ENCODE measurements at regions not wholly inside any gene's neighbourhood (a gene's known extent, or its start where the extent isn't known, plus 50 kb on each side); places are given as distances from the start of the nearest gene placed in this dataset.
"Not testable (repeated sequence)": the region's sequence is repeated elsewhere in the genome, so short reads cannot be mapped to it uniquely, and the experiment has no call there.

DNA sequence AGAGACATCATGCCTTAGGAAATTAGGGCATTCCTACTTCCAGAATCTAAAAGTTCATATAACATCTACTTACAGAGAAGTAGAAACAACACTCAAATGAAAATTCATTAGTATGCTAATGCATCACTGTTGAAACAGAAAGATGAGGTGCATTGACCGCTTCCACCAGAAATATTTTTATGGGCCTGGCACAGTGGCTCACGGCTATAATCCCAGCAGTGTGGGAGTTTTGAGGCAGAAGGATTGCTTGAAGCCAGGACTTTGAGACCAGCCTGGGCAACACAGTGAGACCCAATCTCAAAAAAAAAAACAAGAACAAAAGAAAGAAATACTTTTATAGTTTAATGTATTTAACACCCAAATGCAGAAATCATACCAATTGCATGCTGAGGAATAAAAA, 220.9 kb downstream of the SKIDA1 start:
- no peak for DNase-seq (ENCODE audit: extremely low read depth in 1 of 11, low read depth in 9 of 11, low spot score in 4 of 11)

DNA sequence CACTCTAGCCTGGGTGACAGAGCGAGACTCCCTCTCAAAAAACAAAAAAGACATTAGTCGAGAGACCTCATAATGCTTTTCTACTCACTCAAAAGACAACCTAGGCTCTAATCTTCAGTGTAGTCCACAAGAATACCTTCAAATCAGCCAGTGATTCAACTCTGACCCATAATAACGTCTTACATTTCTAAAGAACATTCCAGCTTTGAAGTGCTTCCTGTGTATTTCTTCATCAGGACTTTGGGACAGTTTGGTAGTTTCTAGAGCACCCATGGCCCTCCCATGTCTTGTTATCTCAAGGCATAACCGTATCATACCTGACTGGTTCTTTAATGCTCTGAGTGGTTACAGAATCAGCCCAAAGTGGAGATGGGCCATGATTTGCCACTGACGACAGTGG, 221.3 kb downstream of the SKIDA1 start:
- DNase-seq (ENCODE audit: extremely low read depth in 1 of 11, low read depth in 9 of 11, low spot score in 4 of 11) = no peak

DNA sequence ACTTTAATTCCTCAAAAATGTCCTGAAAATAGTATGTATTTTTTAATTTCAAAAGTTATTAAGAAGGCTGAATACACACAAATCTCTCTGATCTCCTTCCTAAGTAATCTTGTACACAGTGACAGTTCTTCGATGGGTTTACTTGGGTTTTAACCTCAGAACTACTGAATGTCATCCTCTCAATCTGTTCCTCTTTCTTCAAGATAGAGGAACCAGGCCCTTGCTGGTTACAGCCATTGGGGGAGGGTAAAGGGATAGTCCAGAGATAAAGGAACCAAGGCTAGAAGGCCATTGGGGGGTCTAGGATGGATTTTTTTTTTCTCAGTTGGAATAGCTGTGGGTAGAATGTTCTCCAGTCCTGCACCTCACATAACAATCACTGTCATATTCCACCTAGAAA, 224.9 kb downstream of the SKIDA1 start:
- DNase-seq (ENCODE audit: extremely low read depth in 1 of 11, low read depth in 9 of 11, low spot score in 4 of 11) = no peak

DNA sequence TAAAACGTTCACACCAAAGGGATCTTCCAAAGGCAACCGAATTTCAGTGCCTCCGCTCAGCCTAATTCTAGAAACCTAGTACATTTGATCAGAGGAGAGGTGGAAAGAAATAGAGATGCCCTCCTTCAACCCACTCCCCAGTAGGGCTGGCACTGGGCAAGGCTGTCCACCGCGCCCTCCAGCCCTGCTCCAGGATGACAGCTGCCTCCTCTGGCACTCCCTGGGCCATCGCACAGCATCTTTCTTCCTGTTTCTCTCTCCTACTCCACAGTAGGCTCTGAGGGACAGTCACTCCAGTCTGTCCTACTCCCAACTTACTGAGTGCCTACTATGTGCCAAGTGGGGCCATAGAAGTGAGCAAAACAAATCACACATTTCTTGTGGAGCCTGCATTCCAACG, 226.2 kb downstream of the SKIDA1 start:
- DNase-seq (ENCODE audit: extremely low read depth in 1 of 11, low read depth in 9 of 11, low spot score in 4 of 11) = no peak

DNA sequence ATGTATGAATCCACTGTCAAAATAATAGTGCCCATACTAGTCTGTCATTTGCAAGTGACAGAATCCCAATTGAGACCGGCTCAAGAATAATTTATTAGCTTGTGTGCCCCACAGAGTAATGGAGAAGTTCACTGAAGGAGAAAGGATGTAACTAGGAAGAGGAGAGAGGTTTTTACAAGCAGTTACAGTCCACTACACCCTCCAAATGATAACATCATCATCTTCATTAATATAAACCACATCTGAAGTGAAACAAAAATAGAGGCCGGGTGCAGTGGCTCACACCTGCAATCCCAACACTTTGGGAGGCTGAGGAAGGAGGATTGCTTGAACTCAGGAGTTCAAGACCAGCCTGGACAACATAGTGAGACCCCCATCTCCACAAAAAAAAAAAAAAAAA, 226.8 kb downstream of the SKIDA1 start:
- DNase-seq (ENCODE audit: extremely low read depth in 1 of 11, low read depth in 9 of 11, low spot score in 4 of 11) = no peak

DNA sequence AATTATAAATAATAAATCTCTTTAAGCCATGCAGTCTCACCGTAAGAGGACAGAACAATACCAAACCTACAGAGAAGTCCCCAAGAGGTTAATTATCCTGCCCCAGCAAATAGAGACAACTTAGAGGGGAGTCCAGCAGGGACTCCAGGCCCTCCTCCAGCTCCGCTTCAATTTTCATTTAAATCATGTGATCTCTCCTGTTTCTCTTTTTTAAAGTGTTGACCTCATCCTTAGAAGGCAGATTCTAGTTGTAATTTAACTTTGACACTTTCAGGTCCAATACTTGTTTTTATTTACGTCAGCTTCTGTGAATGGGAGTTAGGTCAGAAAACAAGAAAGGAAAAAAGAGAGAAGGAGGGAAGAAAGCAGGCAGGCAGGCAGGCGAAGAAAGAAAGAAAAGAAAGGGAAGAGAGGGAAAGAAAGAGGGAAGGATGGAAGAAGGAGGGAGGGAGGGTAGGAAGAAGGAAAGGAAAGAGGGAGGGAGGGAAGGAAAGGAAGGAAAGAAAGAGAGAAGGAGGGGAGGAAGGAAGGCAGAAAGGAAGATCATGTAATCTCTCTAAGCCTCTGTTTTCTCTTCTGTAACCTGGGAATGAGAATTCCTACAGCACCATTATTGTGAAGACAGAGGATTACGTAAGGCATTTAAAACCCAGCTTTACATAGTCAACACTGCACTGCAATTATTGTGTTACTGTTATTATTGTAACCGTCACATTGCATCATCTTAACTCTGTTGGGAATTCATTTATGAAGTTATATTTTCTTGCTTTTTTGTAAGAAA, 227.7 kb downstream of the SKIDA1 start:
- DNase-seq (ENCODE audit: extremely low read depth in 1 of 11, low read depth in 9 of 11, low spot score in 4 of 11) = no peak

DNA sequence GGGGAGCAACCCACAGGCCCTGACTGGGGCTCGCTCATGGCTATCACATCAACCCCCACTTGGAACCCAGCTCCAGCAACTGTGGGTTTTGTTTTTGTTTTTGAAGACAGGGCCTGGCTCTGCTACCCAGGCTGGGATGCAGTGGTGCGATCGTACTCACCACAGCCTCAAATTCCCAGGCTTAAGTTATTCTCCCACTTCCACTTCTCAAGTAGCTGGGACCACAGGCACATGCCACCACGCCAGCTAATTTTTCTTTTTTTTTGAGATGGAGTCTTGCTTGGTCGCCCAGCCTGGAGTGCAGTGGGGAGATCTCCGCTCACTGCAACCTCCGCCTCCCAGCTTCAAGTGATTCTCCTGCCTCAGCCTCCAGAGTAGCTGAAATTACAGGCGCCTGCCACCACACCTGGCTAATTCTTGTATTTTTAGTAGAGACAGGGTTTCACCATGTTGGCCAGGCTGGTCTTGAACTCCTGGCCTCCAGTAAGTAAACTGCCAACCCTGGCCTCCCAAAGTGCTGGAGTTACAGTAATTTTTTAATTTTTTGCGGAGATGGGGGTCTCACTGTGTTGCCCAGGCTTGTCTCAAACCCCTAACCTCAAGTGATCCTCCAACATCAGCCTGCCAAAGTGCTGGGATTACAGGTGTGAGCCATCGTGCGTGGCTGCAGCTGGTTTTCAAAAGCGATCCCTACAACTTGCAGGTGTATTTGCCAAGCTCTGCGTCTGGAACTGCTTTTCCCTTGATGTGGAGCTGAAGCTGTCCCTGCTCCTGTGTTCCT, 228.7 kb downstream of the SKIDA1 start:
- no peak for DNase-seq (ENCODE audit: extremely low read depth in 1 of 11, low read depth in 9 of 11, low spot score in 4 of 11)

DNA sequence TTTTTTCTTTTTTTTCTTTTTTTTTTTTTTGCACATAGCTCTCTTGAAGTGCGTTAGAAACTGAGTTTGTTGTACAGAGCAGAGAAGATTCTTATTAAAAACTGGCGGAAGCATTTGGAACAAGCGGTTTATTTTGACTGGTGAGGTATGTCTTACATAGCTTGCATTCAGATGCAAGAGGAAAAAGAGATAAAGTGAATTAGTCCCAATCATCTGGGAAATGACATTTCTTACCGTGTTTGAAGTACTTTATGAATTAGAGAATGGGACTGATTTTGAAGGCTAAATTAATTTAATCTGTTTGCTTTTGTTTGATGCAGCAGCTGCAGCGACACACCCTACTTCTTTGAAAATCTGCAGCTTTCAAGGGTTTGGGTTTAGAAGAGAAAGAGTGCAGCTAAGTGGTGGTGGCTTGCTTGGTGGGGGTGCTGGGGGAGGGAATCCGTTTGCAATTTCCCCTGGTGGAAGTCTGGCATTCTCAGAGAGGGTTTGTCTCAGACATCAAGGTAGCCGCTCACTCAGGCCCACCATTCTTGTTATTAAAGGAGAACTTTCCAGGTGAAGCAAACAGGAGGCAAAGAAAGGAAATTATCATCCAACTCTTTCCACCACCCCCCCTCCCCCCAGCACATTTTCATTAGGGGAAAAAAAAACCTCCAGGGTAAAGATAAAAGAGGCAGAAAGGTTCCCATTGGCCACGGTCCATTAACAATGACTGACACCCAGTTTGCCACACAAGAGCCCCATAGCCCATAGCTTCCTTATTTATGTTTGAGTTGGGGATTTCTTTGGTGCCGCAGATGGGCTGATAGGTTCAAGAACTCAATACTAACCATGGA, 231.7 kb downstream of the SKIDA1 start:
- no peak for DNase-seq (ENCODE audit: extremely low read depth in 1 of 11, low read depth in 9 of 11, low spot score in 4 of 11)

DNA sequence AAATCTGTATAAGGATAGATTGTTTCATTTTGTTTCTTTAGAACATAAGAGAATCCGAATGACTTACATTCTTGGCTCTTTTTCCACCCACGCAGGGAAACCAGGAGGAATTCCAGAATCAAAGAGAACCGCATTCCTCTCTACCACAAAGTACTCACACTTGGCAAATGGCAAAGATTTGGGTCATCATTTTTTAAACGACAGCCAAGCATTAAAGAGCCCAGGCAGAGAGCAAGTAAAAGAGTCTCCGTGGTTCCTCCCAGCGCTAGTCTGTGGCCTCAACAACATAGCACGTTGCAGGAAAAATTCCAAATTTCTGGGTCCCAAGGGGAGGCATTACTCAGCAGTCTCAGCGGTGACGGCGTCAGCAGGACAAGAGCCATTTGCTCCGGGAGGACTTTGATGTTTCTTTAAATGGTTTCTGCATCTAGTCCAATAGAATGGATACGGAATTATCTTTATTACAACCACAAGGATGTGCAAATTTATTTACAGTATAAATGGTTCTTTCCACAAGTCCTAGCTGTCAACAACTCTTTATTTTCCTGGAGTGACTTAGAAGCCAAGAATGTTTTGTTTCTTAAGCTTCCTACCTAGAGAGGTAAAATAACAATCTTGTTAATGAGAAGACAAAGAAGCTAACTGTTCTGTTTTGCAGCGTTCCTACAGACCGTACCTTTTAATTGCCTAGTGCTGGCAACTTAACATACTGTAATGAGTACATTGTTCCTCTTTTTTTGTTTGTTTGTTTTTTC, 232.5 kb downstream of the SKIDA1 start:
- peak; percentile 73 to 90 (median 83) for DNase-seq (ENCODE audit: extremely low read depth in 1 of 11, low read depth in 9 of 11, low spot score in 4 of 11)

DNA sequence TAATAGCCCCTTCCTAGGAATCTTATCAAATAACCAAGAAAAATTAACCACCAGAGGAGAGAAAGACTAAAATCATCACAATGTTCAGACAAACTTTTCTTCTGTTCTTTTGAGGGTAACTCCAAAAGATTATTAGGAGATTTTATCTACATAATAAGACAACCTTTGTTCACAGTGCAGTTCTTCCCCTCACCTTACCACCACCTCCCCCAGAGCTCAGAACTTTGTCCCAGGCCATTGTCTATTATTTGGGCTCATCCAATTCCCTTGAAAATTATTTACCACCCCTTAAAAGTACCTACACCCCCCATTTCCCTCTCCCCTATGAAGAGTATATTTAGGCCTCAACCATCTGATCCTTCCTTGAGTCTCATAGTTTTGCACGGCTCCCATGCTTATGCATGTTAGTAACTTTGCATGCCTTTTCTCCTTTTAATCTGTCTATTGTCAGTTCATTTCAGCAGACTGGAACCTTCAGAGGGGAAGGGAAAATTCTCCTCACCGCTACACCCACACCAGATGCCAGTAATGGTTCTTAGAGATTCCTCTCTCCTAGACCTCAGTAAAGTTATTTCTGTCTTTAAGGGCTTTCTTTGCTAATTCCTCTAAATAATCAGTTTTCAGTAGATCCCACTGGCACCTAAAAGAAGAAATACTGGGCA, 234.9 kb downstream of the SKIDA1 start:
- no peak for DNase-seq (ENCODE audit: extremely low read depth in 1 of 11, low read depth in 9 of 11, low spot score in 4 of 11)

DNA sequence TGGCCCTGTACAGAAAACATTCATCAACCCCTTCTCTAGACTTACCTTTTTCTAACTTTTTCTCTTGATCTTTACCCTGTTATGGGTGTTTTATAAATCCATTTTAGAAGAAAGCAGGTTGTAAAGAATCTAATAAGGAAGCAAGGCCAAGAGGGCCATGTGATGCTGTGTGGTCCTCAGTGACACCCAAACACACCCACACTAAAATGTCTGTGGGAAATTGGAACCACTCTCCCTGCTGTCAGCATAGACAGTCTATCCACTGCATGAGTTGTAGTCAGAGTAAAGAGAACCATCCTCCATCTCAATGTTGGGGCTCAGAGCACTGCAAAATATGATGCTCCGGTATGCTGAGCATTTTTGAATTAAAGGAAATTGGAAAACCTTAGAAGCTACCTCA, 235.5 kb downstream of the SKIDA1 start:
- no peak for DNase-seq (ENCODE audit: extremely low read depth in 1 of 11, low read depth in 9 of 11, low spot score in 4 of 11)

DNA sequence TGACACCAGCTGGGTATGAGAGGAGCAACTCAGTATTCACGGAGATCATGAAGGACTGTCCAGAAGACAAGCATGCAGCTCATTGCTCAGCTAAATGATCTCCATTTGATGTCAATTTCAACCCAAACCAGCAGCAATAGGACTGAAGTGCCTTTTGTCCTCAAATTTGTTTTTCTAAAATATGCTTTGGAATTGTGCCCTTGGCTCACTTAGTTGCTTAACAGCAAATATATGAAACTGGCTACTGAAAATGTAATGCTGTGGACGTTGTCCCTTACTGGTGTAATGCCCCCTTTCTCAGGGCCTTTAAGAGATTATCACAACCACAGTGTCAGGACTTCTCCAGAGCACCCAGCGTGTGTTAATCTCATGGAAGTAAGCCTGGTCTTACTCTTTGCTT, 236.2 kb downstream of the SKIDA1 start:
- no peak for DNase-seq (ENCODE audit: extremely low read depth in 1 of 11, low read depth in 9 of 11, low spot score in 4 of 11)

DNA sequence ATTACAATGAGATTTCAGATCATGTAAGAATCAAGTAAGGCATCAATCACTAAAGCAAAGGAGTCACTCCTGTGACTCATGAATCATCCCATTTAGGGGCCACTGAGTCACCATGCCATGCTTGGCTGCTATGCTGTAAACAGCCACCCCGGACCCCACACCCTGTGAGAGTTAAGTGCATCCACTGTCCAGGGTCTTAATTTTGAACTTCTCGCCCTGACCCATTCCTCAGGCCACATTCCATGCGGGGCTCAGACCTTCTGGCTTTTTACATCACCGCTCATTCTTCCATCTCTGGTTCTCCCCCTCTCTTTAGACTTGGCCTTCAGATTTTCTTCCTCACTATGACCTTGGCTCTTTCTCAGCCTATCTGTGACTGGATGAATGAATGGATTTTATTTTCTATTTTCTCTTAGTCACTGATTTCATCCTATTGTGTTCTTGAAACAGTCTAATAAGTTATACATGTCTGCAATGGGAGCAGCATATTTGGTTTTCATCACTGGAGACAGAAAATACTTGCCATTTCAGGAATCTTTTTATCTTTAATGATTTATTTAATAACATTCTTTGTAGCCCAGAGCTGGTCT, 239.6 kb downstream of the SKIDA1 start:
- DNase-seq (ENCODE audit: extremely low read depth in 1 of 11, low read depth in 9 of 11, low spot score in 4 of 11) = no peak

DNA sequence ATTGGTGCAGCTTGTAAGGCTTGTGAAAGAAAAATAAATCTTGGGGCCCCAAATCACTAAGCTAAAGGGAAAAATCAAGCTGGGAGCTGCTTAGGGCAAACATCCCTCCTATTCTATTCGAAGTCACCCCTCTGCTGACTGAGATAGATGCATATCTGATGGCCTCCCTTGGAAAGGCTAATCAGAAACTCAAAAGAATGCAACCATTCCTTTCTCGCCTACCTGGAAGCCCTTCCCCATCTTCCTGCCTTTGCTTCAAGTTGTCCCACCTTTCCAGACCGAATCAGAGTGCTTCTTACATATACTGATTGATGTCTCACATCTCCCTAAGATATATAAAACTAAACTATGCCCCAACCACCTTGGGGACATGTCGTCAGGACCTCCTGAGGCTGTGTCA, 240.3 kb downstream of the SKIDA1 start:
- no peak for DNase-seq (ENCODE audit: extremely low read depth in 1 of 11, low read depth in 9 of 11, low spot score in 4 of 11)

DNA sequence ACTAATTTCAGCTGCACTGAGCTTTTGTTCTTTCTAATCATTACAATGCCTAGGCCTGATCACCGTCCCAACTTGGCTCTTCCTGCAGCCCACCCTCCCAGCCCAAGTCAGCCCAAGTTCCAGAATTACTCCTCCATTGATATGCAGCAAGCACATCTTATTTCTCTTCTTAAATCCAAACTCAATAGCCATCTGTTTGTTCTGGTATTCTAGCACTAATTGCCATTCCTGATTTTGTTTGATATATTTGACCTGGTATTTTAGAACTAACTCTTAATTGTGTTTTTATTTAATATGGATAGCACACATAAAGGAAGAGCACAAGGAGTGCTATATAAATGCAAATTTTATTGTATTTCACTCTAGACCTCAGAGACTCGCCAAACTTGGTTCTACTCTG, 241.2 kb downstream of the SKIDA1 start:
- no peak for DNase-seq (ENCODE audit: extremely low read depth in 1 of 11, low read depth in 9 of 11, low spot score in 4 of 11)

DNA sequence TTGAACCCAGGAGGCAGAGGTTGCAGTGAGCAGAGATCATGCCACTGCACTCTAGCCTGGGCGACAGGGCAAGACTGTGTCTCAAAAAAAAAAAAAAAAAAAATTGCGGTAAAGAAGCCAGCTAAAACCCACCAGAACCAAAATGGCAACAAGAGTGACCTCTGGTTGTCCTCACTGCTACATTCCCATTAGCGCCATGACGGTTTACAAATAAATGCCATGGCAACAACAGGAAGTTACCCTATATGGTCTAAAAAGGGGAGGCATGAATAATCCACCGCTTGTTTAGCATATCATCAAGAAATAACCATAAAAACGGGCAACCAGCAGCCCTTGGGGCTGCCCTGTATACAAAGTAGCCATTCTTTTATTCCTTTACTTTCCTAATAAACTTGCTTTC, 242.4 kb downstream of the SKIDA1 start:
- DNase-seq (ENCODE audit: extremely low read depth in 1 of 11, low read depth in 9 of 11, low spot score in 4 of 11) = not testable (repeated sequence)

DNA sequence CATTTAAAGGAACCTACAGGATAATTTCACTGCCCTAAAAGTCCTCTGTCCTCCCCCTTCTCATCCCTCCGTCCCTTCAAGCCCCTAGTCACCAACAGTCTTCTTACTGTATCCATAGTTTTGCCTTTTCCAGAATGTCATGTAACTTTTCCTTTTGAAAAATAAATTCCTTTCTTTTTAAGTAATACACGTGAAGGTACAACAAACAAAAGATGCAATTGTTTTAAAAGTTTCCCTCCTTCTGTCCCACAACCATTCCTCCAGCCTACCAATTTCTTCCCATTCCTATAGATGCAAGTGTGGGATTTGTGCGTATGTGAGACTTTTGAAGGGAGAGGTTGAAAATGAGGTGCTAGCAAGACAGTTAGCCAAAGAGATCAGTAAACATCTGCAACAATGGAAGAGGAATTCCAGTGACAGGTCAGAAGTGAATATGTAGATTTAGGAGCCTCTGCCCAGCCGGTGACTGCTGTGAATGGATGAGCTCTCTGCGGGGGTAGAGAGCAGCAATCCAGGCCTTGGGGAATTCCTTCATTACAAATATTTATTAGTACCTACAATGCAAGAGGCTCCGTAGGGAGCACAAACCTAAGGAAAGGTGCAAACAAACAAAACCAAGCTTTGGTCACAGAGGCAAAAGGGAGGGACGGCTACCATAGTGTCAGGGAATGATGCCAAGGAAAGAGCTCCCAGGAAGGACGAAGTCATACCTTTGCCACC, 243.6 kb downstream of the SKIDA1 start:
- DNase-seq (ENCODE audit: extremely low read depth in 1 of 11, low read depth in 9 of 11, low spot score in 4 of 11) = no peak
